Astrocyte of the spinal cord (primary cell): ENCODE measurements at regions not wholly inside any gene's neighbourhood (a gene's known extent, or its start where the extent isn't known, plus 50 kb on each side); places are given as distances from the start of the nearest gene placed in this dataset.

Experiments
- DNase-seq: peaks from one replicate; pipeline ENCODE4 v3.0.0; 2011; ENCODE audit warnings: low read depth, low spot score
- H3K4me3 ChIP-seq: 2 replicates; pipeline ENCODE4 v1.5.1; 2011; ENCODE audit warnings: low read depth, mild to moderate bottlenecking, low read length, moderate library complexity
- in situ Hi-C: cut with HindIII; loops from 2 replicates; pipeline ENCODE4 v1.10.0; 2017; ENCODE audit warnings: low sequenced_read_pairs
- TF ChIP-seq, protein P1 (sequence below): IDR thresholded peaks from 2 replicates; pipeline ENCODE4 v1.5.1; 2012; ENCODE audit warnings: low read depth, mild to moderate bottlenecking, low read length, inconsistent platforms

DNA sequence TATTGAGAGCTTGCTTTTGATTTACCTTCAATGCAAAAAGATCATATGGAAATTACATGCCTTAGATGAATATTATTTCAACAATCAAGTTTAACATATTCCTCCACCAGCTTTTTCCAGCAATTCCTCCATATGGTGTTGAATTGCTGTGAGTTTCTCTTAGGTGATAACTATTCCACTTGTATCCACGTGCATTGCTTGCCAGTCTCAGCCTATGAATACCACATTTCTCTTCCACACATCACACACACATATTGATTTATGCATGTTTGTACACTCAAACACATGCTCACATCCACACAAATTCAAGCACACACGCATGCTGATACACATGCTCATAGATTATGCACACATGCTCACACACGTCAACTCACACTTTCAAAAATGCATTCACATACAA, 770.0 kb upstream of the LINC00305 start:
- TF ChIP-seq, protein P1, sequence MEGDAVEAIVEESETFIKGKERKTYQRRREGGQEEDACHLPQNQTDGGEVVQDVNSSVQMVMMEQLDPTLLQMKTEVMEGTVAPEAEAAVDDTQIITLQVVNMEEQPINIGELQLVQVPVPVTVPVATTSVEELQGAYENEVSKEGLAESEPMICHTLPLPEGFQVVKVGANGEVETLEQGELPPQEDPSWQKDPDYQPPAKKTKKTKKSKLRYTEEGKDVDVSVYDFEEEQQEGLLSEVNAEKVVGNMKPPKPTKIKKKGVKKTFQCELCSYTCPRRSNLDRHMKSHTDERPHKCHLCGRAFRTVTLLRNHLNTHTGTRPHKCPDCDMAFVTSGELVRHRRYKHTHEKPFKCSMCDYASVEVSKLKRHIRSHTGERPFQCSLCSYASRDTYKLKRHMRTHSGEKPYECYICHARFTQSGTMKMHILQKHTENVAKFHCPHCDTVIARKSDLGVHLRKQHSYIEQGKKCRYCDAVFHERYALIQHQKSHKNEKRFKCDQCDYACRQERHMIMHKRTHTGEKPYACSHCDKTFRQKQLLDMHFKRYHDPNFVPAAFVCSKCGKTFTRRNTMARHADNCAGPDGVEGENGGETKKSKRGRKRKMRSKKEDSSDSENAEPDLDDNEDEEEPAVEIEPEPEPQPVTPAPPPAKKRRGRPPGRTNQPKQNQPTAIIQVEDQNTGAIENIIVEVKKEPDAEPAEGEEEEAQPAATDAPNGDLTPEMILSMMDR = no peak
- in situ Hi-C loops = no loop called here
- DNase-seq = no peak
- no peak overlapping the region for H3K4me3 ChIP-seq

DNA sequence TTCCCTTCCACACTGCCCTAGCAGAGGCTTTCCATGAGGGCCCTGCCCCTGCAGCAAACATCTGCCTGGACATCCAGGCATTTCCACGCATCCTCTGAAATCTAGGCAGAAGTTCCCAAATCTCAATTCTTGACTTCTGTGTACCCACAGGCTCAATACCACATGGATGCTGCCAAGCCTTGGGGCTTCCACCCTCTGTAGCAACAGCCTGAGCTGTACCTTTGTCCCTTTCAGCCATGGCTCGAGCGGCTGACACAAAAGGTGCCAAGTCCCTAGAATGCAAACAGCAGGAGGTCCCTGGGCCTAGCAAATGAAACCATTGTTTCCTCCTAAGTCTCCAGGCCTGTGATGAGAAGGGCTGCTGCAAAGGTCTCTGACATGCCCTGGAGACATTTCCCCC, 744.5 kb upstream of the LINC00305 start:
- DNase-seq = no peak
- no peak overlapping the region for H3K4me3 ChIP-seq
- TF ChIP-seq, protein P1 = no peak
- in situ Hi-C loops = no loop called here

DNA sequence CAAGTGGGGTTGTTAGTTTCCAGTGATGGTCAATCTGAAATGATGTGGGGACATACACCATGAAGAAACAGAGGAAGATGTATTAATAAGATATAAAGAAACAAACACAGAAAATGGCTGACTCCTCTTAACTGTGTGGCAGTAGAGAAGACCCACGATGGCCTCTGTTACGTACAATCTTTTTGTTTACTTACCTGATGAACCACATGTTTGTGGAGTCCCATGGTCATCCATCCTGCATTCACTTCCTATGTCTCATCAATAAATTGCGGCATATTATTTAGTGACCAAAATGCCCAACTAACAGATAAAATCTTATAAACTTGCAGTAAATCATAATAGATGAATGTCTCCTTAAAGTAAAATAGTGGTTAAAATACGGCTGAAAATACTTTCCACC, 740.1 kb upstream of the LINC00305 start:
- H3K4me3 ChIP-seq = no peak overlapping the region
- TF ChIP-seq, protein P1 = no peak
- in situ Hi-C loops = no loop called here
- no peak for DNase-seq

DNA sequence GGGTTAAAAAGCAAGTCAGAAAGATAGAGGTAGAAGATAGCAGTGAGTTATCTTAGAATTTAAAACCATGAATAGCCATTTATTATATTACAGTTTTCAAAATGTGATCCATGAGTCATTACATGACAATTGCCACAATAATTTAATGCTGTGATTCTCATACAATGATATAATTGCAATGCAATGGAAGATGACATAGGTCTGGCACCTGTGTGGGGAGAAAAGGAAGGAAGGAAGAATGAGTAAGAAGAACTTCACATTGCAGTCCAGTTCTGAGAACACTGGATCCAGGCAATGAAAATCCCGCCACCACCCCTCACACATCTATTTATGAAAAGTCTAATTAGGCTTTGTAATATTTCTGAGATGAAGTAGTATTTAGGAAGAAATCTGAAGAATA, 738.1 kb upstream of the LINC00305 start:
- in situ Hi-C loops = no loop called here
- DNase-seq = no peak
- TF ChIP-seq, protein P1 = no peak
- H3K4me3 ChIP-seq = no peak overlapping the region

GRCh38 chr18:64882896-64883295, 734.0 kb upstream of the LINC00305 start:
- no peak overlapping the region for H3K4me3 ChIP-seq
- in situ Hi-C loops = no loop called here
- no peak for DNase-seq
- TF ChIP-seq, protein P1 = no peak

- DNase-seq = no peak
- in situ Hi-C loops = no loop called here
- TF ChIP-seq, protein P1 = no peak
- no peak overlapping the region for H3K4me3 ChIP-seq
These were observed 727.9 kb upstream of the LINC00305 start for GRCh38 chr18:64876833-64877232.
